ENCODE measurements at regions not wholly inside any gene's neighbourhood (a gene's known extent, or its start where the extent isn't known, plus 50 kb on each side); places are given as distances from the start of the nearest gene placed in this dataset.

- TF ChIP-seq CTCF (IDR thresholded peaks at IDR 0.05; ENCODE audit: low read depth, low read length): no peak
These were observed 74.5 kb downstream of the ZIC5 start for GRCh38 chr13:99897076-99897440.

DNA sequence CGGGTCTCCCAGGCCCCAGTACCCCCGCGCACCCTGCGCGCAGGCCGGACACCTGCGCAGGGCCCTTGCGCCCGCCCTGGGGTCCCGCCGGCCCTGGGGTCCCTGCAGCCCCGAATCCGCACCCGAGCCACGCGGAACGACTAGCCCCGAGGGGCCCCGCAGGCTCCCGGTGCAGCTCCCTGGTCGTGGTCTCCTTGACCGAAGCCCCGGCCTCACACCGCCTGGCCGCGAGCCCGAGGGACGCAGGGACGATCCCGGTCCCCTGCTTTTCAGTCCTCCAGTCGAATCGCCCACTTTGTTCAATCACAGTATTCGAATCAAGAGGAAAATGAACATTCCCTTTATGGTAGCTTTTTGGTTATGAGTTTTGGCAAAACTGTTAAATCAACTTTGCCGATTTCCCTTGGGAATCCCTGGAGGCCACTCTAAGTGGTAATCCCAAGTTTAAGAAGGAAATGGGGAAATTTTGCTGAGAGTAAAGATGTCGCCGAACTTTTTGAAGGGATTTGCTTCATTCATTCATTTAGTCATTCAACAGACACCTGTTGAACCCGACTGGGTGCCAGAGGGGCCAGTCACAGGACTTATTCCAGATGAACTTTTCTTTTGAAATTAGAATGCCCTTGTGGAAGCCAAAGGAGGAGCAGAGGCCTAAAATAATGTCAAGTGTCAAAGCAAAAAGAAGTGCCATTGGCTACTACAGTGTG is 75.0 kb downstream of the ZIC5 start:
- no peak for TF ChIP-seq CTCF (IDR thresholded peaks at IDR 0.05; ENCODE audit: low read depth, low read length)
- H3K4me3 ChIP-seq (ENCODE audit: low read depth, low read length): no peak overlapping the region

More at GRCh38 chr13:99897076-99897440, 74.5 kb downstream of the ZIC5 start:
- no peak overlapping the region for H3K4me3 ChIP-seq (ENCODE audit: low read depth, low read length)

GRCh38 chr13:99895444-99896368 is 75.9 kb downstream of the ZIC5 start:
- no peak for TF ChIP-seq CTCF (IDR thresholded peaks at IDR 0.05; ENCODE audit: low read depth, low read length)
- no peak overlapping the region for H3K4me3 ChIP-seq (ENCODE audit: low read depth, low read length)

DNA sequence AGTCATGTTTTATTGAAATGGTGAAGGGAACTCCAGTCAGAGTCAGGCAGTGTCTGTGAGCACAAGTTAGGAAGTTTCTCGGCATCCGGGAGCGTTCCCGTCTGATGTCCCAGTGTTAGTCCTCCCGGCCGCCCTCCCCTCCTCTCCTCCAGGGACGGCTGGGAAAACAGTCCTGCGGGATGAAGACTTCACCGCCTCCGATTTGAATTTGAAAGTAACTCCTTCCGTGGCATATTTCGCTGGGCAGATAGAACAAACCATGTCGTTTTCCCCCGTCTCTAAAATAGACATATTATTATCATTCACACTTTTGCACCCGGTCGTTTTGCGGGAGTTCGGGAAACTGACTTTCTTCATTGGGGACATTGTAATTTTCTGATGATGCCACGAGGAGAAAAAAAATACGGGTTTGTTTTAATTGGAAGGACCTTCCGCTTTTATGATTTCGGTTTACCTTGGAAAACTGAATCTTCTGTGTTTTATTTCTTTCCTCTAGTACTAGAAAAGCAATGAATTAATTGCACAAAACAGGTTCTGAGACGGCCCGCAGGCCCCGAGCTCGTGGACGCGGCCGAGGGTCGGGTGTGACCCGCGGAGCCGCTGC is 76.6 kb downstream of the ZIC5 start:
- no peak overlapping the region for H3K4me3 ChIP-seq (ENCODE audit: low read depth, low read length)
- no peak for TF ChIP-seq CTCF (IDR thresholded peaks at IDR 0.05; ENCODE audit: low read depth, low read length)

DNA sequence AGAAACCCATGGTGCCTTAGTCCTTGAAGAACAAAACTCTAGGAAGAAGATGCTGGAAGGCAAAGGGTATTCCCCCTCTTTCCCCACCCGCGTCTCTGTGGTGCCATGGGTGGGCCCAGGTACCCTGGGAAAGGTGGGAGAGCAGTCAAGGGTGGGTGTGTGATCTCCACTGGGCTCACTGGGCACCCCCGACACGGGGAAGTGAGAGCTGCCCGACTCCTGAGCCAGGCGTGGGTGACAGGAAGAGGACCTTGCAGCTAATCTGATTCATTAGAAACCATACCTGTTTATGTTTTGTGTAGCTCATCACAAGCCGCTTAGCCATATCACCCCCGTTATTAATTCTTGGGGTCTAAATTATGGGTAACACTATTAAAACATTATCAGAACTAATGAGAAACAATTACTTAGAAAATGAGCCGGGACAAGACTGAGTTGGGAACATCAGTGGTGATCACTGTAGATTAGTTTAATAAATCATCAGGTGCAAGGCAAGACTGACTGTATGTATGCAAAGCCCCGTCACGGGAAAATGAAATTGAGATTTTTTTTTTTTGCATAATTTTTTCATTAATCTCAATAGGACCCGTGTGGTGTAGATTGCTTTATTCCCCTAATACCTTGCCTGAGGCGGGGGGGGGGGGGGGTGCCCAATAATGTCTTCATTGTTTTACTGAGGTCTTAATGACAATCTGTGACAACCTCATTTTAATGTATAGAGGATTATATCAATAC is 77.3 kb downstream of the ZIC5 start:
- no peak overlapping the region for H3K4me3 ChIP-seq (ENCODE audit: low read depth, low read length)
- no peak for TF ChIP-seq CTCF (IDR thresholded peaks at IDR 0.05; ENCODE audit: low read depth, low read length)

- no peak for TF ChIP-seq CTCF (IDR thresholded peaks at IDR 0.05; ENCODE audit: low read depth, low read length)
- H3K4me3 ChIP-seq (ENCODE audit: low read depth, low read length): no peak overlapping the region
These were observed 78.0 kb downstream of the ZIC5 start for GRCh38 chr13:99893567-99893966.

Measured in WI38 (cell line).